A549 (cell line): ENCODE measurements at regions not wholly inside any gene's neighbourhood (a gene's known extent, or its start where the extent isn't known, plus 50 kb on each side); places are given as distances from the start of the nearest gene placed in this dataset.

Experiments used
- ATAC-seq, 2 experiments: fragments of 200-7000 bp in 1 of 2; fragments of >200 bp in 1 of 2; cut with Nextera tagmentation in 1 of 2; cut with Tn5 transposase in 1 of 2; 3 replicates each; pipeline versions ENCODE4 v1.8.0 to v1.9.1; 2018 to 2020; ENCODE audit warnings: mild to moderate bottlenecking in 1 of 2, moderate library complexity in 1 of 2
- CTCF ChIA-PET: fragments of 300-600 bp; sonication (Branson Sonifier 250); formaldehyde crosslinking; extraction: SDS; loops from one replicate; lab custom pipeline; 2021; ENCODE audit warnings: antibody characterized with exemption, inconsistent platforms; lab: Yijun Ruan, JAX
- POLR2A ChIA-PET: fragments of 350-600 bp; formaldehyde crosslinking; extraction: SDS; loops from one replicate; lab custom pipeline; 2021; ENCODE audit warnings: antibody characterized with exemption, inconsistent platforms; lab: Yijun Ruan, JAX
- DNase-seq, 2 experiments: peaks; one replicate each; pipeline versions ENCODE4 v3.0.0 to v3.0.0-alpha.2; 2011 to 2016; ENCODE audit warnings: low read depth in 1 of 2, low spot score in 1 of 2
- FAIRE-seq: peaks from 2 replicates; lab custom pipeline; 2011; peaks lifted over from hg19 to GRCh38; lab: Jason Lieb, UNC
- H3K27ac ChIP-seq, 2 experiments: fragments of >200 bp; sonication (Bioruptor Twin); formaldehyde crosslinking; 3 replicates each; pipeline ENCODE4 v1.5.1; 2016 to 2017
- H3K4me1 ChIP-seq: fragments of >200 bp; sonication (Bioruptor Twin); formaldehyde crosslinking; 3 replicates; pipeline ENCODE4 v1.6.1; 2016
- H3K4me2 ChIP-seq: fragments of >200 bp; sonication (Bioruptor Twin); formaldehyde crosslinking; 3 replicates; pipeline ENCODE4 v1.6.1; 2016
- H3K4me3 ChIP-seq: fragments of >200 bp; sonication (Bioruptor Twin); formaldehyde crosslinking; 3 replicates; pipeline ENCODE4 v1.5.1; 2016
- H3K9me3 ChIP-seq: fragments of >200 bp; sonication (Bioruptor Twin); formaldehyde crosslinking; 3 replicates; pipeline ENCODE4 v1.6.1; 2016
- CBX2 ChIP-seq: fragments of 200-600 bp; sonication (generic); IDR thresholded peaks from 2 replicates; pipeline ENCODE4 v1.6.1; 2016; ENCODE audit warnings: low read depth, mild to moderate bottlenecking, borderline replicate concordance
- CBX8 ChIP-seq: fragments of 200-600 bp; sonication (generic); IDR thresholded peaks from 2 replicates; pipeline ENCODE4 v1.6.1; 2016
- CEBPB ChIP-seq, 2 experiments: fragments of >200 bp in 1 of 2; sonication (Bioruptor Twin) in 1 of 2; formaldehyde crosslinking in 1 of 2; IDR thresholded peaks; 2 replicates each; pipeline ENCODE4 v1.6.1; 2012 to 2016
- CHD2 ChIP-seq: fragments of 150-350 bp; IDR thresholded peaks from 2 replicates; pipeline ENCODE4 v1.6.1; 2014; ENCODE audit warnings: low read length; ENCODE audit not compliant: partially characterized antibody
- CHD4 ChIP-seq: fragments of 200-600 bp; sonication (generic); IDR thresholded peaks from 2 replicates; pipeline ENCODE4 v1.6.1; 2016; ENCODE audit warnings: antibody characterized with exemption, mild to moderate bottlenecking, borderline replicate concordance
- EHMT2 ChIP-seq: fragments of 200-600 bp; sonication (generic); IDR thresholded peaks from 2 replicates; pipeline ENCODE4 v1.6.1; 2016; ENCODE audit warnings: antibody characterized with exemption, low read depth, mild to moderate bottlenecking, moderate library complexity
- EP300 ChIP-seq, 2 experiments: fragments of >200 bp; sonication (Bioruptor Twin); formaldehyde crosslinking; IDR thresholded peaks; 2 replicates in 1 of 2; 3 replicates in 1 of 2; pipeline ENCODE4 v1.6.1; 2016 to 2017
- FOSL2 ChIP-seq, 2 experiments: fragments of 450-650 bp in 1 of 2; fragments of >200 bp in 1 of 2; sonication (Bioruptor Twin) in 1 of 2; formaldehyde crosslinking; IDR thresholded peaks; 2 replicates each; pipeline versions ENCODE4 v1.5.0 to v1.6.1; 2016 to 2020; ENCODE audit warnings: mild to moderate bottlenecking in 1 of 2, moderate library complexity in 1 of 2
- HEYL ChIP-seq: fragments of 250-450 bp; sonication (Bioruptor Pico); IDR thresholded peaks from 2 replicates; pipeline ENCODE4 v1.8.0; 2021; ENCODE audit warnings: mild to moderate bottlenecking, moderate library complexity
- HOXA7 ChIP-seq: fragments of 250-450 bp; sonication (Bioruptor Pico); IDR thresholded peaks from 2 replicates; pipeline ENCODE4 v1.5.0; 2020; ENCODE audit warnings: mild to moderate bottlenecking, moderate library complexity
- HOXB13 ChIP-seq: fragments of 250-450 bp; sonication (Bioruptor Pico); IDR thresholded peaks from 2 replicates; pipeline ENCODE4 v1.5.0; 2020; ENCODE audit warnings: low read depth, mild to moderate bottlenecking, moderate library complexity
- HOXB5 ChIP-seq: fragments of 250-450 bp; sonication (Bioruptor Pico); IDR thresholded peaks from 2 replicates; pipeline ENCODE4 v1.5.0; 2020; ENCODE audit warnings: mild to moderate bottlenecking, moderate library complexity
- KDM1A ChIP-seq: fragments of 200-600 bp; sonication (generic); IDR thresholded peaks from 2 replicates; pipeline ENCODE4 v1.6.1; 2016; ENCODE audit warnings: low read depth, mild to moderate bottlenecking
- KDM5A ChIP-seq: fragments of 200-600 bp; sonication (generic); IDR thresholded peaks from 2 replicates; pipeline ENCODE4 v1.6.1; 2016; ENCODE audit warnings: antibody characterized with exemption, mild to moderate bottlenecking
- MAFK ChIP-seq: fragments of 450-650 bp; IDR thresholded peaks from 2 replicates; pipeline ENCODE4 v1.6.1; 2014; ENCODE audit not compliant: partially characterized antibody
- MAX ChIP-seq: IDR thresholded peaks from 2 replicates; pipeline ENCODE4 v1.6.1; 2012
- MAZ ChIP-seq: fragments of 150-350 bp; IDR thresholded peaks from 2 replicates; pipeline ENCODE4 v1.6.1; 2014; ENCODE audit warnings: antibody characterized with exemption, low read depth, low read length, borderline replicate concordance
- MYC ChIP-seq: IDR thresholded peaks from 2 replicates; pipeline ENCODE4 v1.6.1; 2012; ENCODE audit warnings: mild to moderate bottlenecking, inconsistent platforms, low read length, improper control_type of control experiment, borderline replicate concordance
- NFE2L2 ChIP-seq: fragments of 150-350 bp; conservative IDR thresholded peaks from 2 replicates; pipeline ENCODE4 v1.6.1; 2014; ENCODE audit warnings: low read length
- NPAS2 ChIP-seq: fragments of 250-450 bp; sonication (Bioruptor Pico); IDR thresholded peaks from 2 replicates; pipeline ENCODE4 v1.8.0; 2022; ENCODE audit warnings: mild to moderate bottlenecking, moderate library complexity, borderline replicate concordance
- RARB ChIP-seq: fragments of 250-450 bp; sonication (Bioruptor Pico); IDR thresholded peaks from 2 replicates; pipeline ENCODE4 v1.8.0; 2021; ENCODE audit warnings: mild to moderate bottlenecking, moderate library complexity
- REST ChIP-seq: fragments of 200-600 bp; sonication (generic); IDR thresholded peaks from 2 replicates; pipeline ENCODE4 v1.6.1; 2016; ENCODE audit warnings: antibody characterized with exemption, mild to moderate bottlenecking, moderate library complexity
- RFX5 ChIP-seq: fragments of 450-650 bp; IDR thresholded peaks from 2 replicates; pipeline ENCODE4 v1.7.1; 2014; ENCODE audit warnings: antibody characterized with exemption, mild to moderate bottlenecking, moderate library complexity
- SMC3 ChIP-seq: fragments of >200 bp; sonication (Bioruptor Twin); formaldehyde crosslinking; IDR thresholded peaks from 3 replicates; pipeline ENCODE4 v1.6.1; 2018; ENCODE audit warnings: inconsistent platforms
- TFCP2L1 ChIP-seq: fragments of 250-450 bp; sonication (Bioruptor Pico); IDR thresholded peaks from 2 replicates; pipeline ENCODE4 v1.5.0; 2021; ENCODE audit warnings: mild to moderate bottlenecking
- USF2 ChIP-seq: fragments of 450-650 bp; IDR thresholded peaks from 2 replicates; pipeline ENCODE4 v1.6.1; 2014; ENCODE audit warnings: antibody characterized with exemption
- ZFP36 ChIP-seq: fragments of 450-650 bp; IDR thresholded peaks from 2 replicates; pipeline ENCODE4 v1.6.1; 2014; ENCODE audit warnings: borderline replicate concordance; ENCODE audit not compliant: partially characterized antibody
- ZSCAN20 ChIP-seq: fragments of 250-450 bp; sonication (Bioruptor Pico); IDR thresholded peaks from 2 replicates; pipeline ENCODE4 v1.8.0; 2022; ENCODE audit warnings: mild to moderate bottlenecking, moderate library complexity
- WGBS: methylation state at CpG from one replicate; pipeline ENCODE4 v1.1.6; 2017; ENCODE audit errors: missing lambda C conversion rate; 5-methylcytosine and 5-hydroxymethylcytosine counted together

- Histone ChIP-seq H3K9me3 (no peaks in the 10 kb centered on the region), H3K4me3 (no peak overlapping the region), H3K4me2 (no peak overlapping the region), H3K27ac (no peak overlapping the region), H3K4me1 (no peaks in the 10 kb centered on the region)
- no peak for TF ChIP-seq REST
- no peak for TF ChIP-seq HOXA7 (CRISPR knock-in tag)
- no peak for TF ChIP-seq TFCP2L1 (CRISPR knock-in tag)
- TF ChIP-seq NFE2L2 = no peak
- TF ChIP-seq MAX = no peak
- TF ChIP-seq HOXB13 (CRISPR knock-in tag) = no peak
- TF ChIP-seq HOXB5 (CRISPR knock-in tag) = no peak
- no peak for ATAC-seq
- ChIA-PET POLR2A (no interaction called here), CTCF (interaction anchor here (0.6 kb wide), 1 partner anchor 8 kb away, joined by 3 read pairs; no protein-coding TSS in a partner anchor)
- DNase-seq = no peak
- no peak for FAIRE-seq
Observed at GRCh38 chr1:192729500-192729899, 79.3 kb upstream of the RGS2 start.

GRCh38 chr1:192730198-192730597 is 78.6 kb upstream of the RGS2 start:
- TF ChIP-seq USF2 (no peak), RARB (no peak), CBX8 (no peak)
- DNase-seq (no peak), ATAC-seq (no peak), FAIRE-seq (no peak)
- Histone ChIP-seq H3K4me3 (no peak overlapping the region), H3K27ac (no peak overlapping the region), H3K4me2 (no peak overlapping the region), H3K9me3 (no peaks in the 10 kb centered on the region), H3K4me1 (no peaks in the 10 kb centered on the region)
- ChIA-PET POLR2A (no interaction called here), CTCF (no interaction called here)

GRCh38 chr1:192732787-192733186 is 76.1 kb upstream of the RGS2 start:
- Histone ChIP-seq H3K27ac (no peak overlapping the region), H3K9me3 (no peaks in the 10 kb centered on the region), H3K4me2 (no peak overlapping the region), H3K4me1 (no peaks in the 10 kb centered on the region), H3K4me3 (no peak overlapping the region)
- POLR2A ChIA-PET = no interaction called here
- no peak for TF ChIP-seq HEYL (CRISPR knock-in tag)
- no peak for TF ChIP-seq CBX2
- 0 out of 2 replicates have a peak, but pooled peaks have one; percentile 45 for TF ChIP-seq EHMT2
- 86% methylated on average over 2 of the region's 2 CpGs for WGBS
- FAIRE-seq (no peak), DNase-seq (peak; percentile 10 to 57), ATAC-seq (peak; percentile 78 to 85; a peak in 5 of 6 replicates)
- CTCF ChIA-PET = no interaction called here

GRCh38 chr1:192735298-192735915 is 73.4 kb upstream of the RGS2 start:
- DNase-seq = no peak
- H3K9me3 ChIP-seq = no peaks in the 10 kb centered on the region; the same call in 2 of the 3 replicates
- ATAC-seq = no peak
- FAIRE-seq = no peak
- H3K4me1 ChIP-seq = no peaks in the 10 kb centered on the region
- ChIA-PET CTCF (no interaction called here), POLR2A (no interaction called here)
- no peak overlapping the region for H3K4me2 ChIP-seq
- no peak overlapping the region for H3K4me3 ChIP-seq
- H3K27ac ChIP-seq = no peak overlapping the region
- WGBS = 81% methylated on average over 3 of the region's 3 CpGs
- TF ChIP-seq CHD4 (no peak), CEBPB (IDR thresholded peaks at IDR 0.05) (no peak), KDM5A (no peak), MAFK (no peak), EP300 (IDR thresholded peaks at IDR 0.05) (no peak), ZSCAN20 (no peak), CHD2 (no peak), MYC (no peak), MAZ (no peak), SMC3 (no peak), HEYL (CRISPR knock-in tag) (no peak), KDM1A (no peak), ZFP36 (no peak), HOXB13 (CRISPR knock-in tag) (no peak), RFX5 (no peak), FOSL2 (IDR thresholded peaks at IDR 0.05) (no peak), FOSL2 (CRISPR knock-in tag; IDR thresholded peaks at IDR 0.05) (no peak), NPAS2 (CRISPR knock-in tag) (no peak), MAX (no peak)
